IMR-90 (cell line): ENCODE measurements at regions not wholly inside any gene's neighbourhood (a gene's known extent, or its start where the extent isn't known, plus 50 kb on each side); places are given as distances from the start of the nearest gene placed in this dataset.

Experiments
- CEBPB ChIP-seq: IDR thresholded peaks from 2 replicates; pipeline ENCODE4 v1.6.1; 2012; ENCODE audit warnings: low read depth, low read length, improper control_type of control experiment
- FOS ChIP-seq: fragments of 150-350 bp; IDR thresholded peaks from 2 replicates; pipeline ENCODE4 v1.6.1; 2016; ENCODE audit warnings: low read depth, low read length
- MAFK ChIP-seq: IDR thresholded peaks from 2 replicates; pipeline ENCODE4 v1.6.1; 2012; ENCODE audit warnings: low read depth, low read length, improper control_type of control experiment
- MXI1 ChIP-seq: IDR thresholded peaks from 2 replicates; pipeline ENCODE4 v1.6.1; 2012; ENCODE audit warnings: low read depth, mild to moderate bottlenecking, low read length, moderate library complexity, borderline replicate concordance
- POLR2A ChIP-seq: IDR thresholded peaks from 2 replicates; pipeline ENCODE4 v1.6.1; 2012; ENCODE audit warnings: mild to moderate bottlenecking, low read depth, low read length
- RCOR1 ChIP-seq: IDR thresholded peaks from 2 replicates; pipeline ENCODE4 v1.6.1; 2012; ENCODE audit warnings: mild to moderate bottlenecking, low read length, improper control_type of control experiment; ENCODE audit not compliant: insufficient replicate concordance
- TF ChIP-seq, protein P1 (sequence below): conservative IDR thresholded peaks from 2 replicates; pipeline ENCODE4 v1.5.1; 2012; ENCODE audit warnings: mild to moderate bottlenecking, low read depth, low read length, improper control_type of control experiment
- TF ChIP-seq, protein P2 (sequence below): fragments of 150-350 bp; IDR thresholded peaks from 2 replicates; pipeline ENCODE4 v1.6.1; 2016; ENCODE audit warnings: low read depth, mild to moderate bottlenecking, low read length, moderate library complexity, borderline replicate concordance
- TF ChIP-seq, protein P3 (sequence below): fragments of 150-350 bp; IDR thresholded peaks from 2 replicates; pipeline ENCODE4 v1.6.1; 2017; ENCODE audit warnings: mild to moderate bottlenecking, antibody characterized with exemption, low read length, low read depth

DNA sequence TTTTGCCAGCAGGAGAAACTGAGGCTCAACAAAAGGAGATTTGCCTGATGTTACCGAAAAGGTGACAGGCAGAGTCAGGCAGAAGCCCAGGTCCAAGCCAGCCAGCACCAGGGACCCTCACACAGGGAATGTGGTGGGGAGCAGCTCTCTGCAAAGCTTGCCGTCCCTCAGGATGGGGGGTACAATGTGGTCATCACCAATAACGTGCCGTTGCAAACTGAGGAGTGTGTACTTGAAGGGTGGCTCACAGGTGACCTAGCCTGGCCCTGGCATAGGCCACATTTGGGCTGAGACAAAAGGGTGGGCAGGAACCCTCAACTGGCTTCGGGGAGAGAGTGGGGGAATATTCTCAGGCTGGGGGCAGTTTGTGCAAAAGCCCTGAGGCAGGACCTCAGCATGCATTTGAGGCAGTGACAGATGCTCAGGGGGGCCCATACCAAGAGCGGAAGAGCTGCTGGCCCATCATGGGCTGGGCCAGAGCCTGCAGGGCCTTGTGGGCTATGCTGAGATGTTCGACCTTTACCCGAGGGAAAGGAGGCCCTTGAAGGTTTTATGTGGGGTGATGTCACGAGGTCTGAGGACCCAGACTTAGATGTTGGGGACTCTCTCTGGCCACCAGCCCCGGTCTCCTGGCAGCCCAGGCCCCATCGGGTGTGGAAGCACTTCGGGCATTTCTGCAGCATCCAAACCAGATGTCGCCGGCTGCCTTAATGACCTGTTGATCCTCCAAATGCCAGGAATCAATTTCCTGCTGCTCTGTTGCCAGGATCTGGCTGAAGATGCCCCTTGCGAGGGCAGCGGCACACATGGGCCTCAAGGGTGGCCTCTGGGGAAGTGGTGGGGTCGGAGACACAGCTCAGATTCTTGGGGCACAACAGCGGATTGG is 57.4 kb upstream of the SHISAL1 start:
- no peak for TF ChIP-seq POLR2A
- TF ChIP-seq, protein P1, sequence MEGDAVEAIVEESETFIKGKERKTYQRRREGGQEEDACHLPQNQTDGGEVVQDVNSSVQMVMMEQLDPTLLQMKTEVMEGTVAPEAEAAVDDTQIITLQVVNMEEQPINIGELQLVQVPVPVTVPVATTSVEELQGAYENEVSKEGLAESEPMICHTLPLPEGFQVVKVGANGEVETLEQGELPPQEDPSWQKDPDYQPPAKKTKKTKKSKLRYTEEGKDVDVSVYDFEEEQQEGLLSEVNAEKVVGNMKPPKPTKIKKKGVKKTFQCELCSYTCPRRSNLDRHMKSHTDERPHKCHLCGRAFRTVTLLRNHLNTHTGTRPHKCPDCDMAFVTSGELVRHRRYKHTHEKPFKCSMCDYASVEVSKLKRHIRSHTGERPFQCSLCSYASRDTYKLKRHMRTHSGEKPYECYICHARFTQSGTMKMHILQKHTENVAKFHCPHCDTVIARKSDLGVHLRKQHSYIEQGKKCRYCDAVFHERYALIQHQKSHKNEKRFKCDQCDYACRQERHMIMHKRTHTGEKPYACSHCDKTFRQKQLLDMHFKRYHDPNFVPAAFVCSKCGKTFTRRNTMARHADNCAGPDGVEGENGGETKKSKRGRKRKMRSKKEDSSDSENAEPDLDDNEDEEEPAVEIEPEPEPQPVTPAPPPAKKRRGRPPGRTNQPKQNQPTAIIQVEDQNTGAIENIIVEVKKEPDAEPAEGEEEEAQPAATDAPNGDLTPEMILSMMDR = no peak
- TF ChIP-seq FOS = no peak
- TF ChIP-seq, protein P2, sequence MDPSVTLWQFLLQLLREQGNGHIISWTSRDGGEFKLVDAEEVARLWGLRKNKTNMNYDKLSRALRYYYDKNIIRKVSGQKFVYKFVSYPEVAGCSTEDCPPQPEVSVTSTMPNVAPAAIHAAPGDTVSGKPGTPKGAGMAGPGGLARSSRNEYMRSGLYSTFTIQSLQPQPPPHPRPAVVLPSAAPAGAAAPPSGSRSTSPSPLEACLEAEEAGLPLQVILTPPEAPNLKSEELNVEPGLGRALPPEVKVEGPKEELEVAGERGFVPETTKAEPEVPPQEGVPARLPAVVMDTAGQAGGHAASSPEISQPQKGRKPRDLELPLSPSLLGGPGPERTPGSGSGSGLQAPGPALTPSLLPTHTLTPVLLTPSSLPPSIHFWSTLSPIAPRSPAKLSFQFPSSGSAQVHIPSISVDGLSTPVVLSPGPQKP = no peak
- TF ChIP-seq RCOR1 = no peak
- no peak for TF ChIP-seq MXI1
- no peak for TF ChIP-seq CEBPB
- TF ChIP-seq, protein P3, sequence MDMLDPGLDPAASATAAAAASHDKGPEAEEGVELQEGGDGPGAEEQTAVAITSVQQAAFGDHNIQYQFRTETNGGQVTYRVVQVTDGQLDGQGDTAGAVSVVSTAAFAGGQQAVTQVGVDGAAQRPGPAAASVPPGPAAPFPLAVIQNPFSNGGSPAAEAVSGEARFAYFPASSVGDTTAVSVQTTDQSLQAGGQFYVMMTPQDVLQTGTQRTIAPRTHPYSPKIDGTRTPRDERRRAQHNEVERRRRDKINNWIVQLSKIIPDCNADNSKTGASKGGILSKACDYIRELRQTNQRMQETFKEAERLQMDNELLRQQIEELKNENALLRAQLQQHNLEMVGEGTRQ = no peak
- TF ChIP-seq MAFK = no peak
